ENCODE measurements at regions not wholly inside any gene's neighbourhood (a gene's known extent, or its start where the extent isn't known, plus 50 kb on each side); places are given as distances from the start of the nearest gene placed in this dataset.

- H3K79me2 ChIP-seq (ENCODE audit: control insufficient read depth, low read length): no peaks in the 10 kb centered on the region
- no peaks in the 10 kb centered on the region for H4K20me1 ChIP-seq (ENCODE audit: control insufficient read depth, insufficient read depth, low read depth, low read length)
- no peaks in the 10 kb centered on the region for H3F3A ChIP-seq (ENCODE audit: control insufficient read depth, insufficient read depth)
- H3K9me2 ChIP-seq (replicated peaks; ENCODE audit: control insufficient read depth, low read length): no peaks in the 10 kb centered on the region
- H3K27me3 ChIP-seq (ENCODE audit: control insufficient read depth, low read length): no peaks in the 10 kb centered on the region
- no peak overlapping the region for H3K27ac ChIP-seq (ENCODE audit: low read depth, low read length)
- H3K4me2 ChIP-seq (ENCODE audit: low read length): no peak overlapping the region
- H3K36me3 ChIP-seq (ENCODE audit: control insufficient read depth, low read length): no peaks in the 10 kb centered on the region
- no peaks in the 10 kb centered on the region for H3K4me1 ChIP-seq (ENCODE audit: control insufficient read depth, low read length)
- TF ChIP-seq CTCF (IDR thresholded peaks at IDR 0.05; ENCODE audit: low read depth, low read length, poor library complexity, severe bottlenecking) (no peak), EZH2phosphoT487 (IDR thresholded peaks at IDR 0.05; ENCODE audit: borderline replicate concordance, low read length) (no peak)
- H3K9me3 ChIP-seq (ENCODE audit: control insufficient read depth, insufficient read depth, low read length): no peaks in the 10 kb centered on the region
- no peak overlapping the region for H3K4me3 ChIP-seq (ENCODE audit: low read length)
Measured at GRCh38 chr5:65085516-65085850, 316.8 kb downstream of the CWC27 start.

DNA sequence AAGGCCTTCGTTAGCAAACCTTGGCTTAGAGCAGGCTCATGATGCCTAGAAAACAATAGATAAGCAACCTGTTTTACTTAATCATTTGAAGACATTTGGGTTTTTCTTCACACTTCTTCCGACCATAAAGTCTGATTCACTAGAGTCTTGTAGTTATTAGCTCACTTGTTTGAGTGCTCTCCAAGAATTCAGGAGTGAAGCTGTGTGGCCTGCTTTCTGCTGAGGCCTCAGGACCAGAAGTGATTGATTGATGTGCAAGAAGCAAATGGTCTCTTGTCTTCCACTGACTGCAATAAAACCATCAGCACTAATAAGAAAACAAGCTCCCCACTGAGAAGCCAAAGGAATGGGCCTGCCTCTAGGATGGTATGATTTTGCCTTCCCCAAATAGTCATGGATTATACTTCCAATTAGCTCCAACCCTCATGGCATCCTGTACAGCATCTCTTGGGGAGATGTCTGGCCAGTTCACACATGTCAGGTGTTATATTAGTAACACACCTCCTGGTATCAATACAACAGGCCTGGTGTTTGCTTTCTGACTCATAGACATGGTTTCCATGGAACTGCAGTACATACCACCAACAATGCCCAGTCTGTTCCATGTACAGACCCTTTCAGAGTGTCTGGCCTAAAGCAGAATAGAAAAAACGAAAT, 317.6 kb downstream of the CWC27 start:
- no peak overlapping the region for H3K27ac ChIP-seq (ENCODE audit: low read depth, low read length)
- H3F3A ChIP-seq (ENCODE audit: control insufficient read depth, insufficient read depth): no peaks in the 10 kb centered on the region
- no peaks in the 10 kb centered on the region for H3K79me2 ChIP-seq (ENCODE audit: control insufficient read depth, low read length)
- H3K27me3 ChIP-seq (ENCODE audit: control insufficient read depth, low read length): no peaks in the 10 kb centered on the region
- no peaks in the 10 kb centered on the region for H3K9me2 ChIP-seq (replicated peaks; ENCODE audit: control insufficient read depth, low read length)
- no peak overlapping the region for H3K4me2 ChIP-seq (ENCODE audit: low read length)
- H4K20me1 ChIP-seq (ENCODE audit: control insufficient read depth, insufficient read depth, low read depth, low read length): no peaks in the 10 kb centered on the region
- no peak overlapping the region for H3K4me3 ChIP-seq (ENCODE audit: low read length)
- H3K36me3 ChIP-seq (ENCODE audit: control insufficient read depth, low read length): no peaks in the 10 kb centered on the region
- no peak for TF ChIP-seq CTCF (IDR thresholded peaks at IDR 0.05; ENCODE audit: low read depth, low read length, poor library complexity, severe bottlenecking)
- TF ChIP-seq EZH2phosphoT487 (IDR thresholded peaks at IDR 0.05; ENCODE audit: borderline replicate concordance, low read length): no peak
- H3K4me1 ChIP-seq (ENCODE audit: control insufficient read depth, low read length): no peaks in the 10 kb centered on the region
- H3K9me3 ChIP-seq (ENCODE audit: control insufficient read depth, insufficient read depth, low read length): peaks cover 4% of the 10 kb centered on the region; the same call in 1 of the 2 replicates

DNA sequence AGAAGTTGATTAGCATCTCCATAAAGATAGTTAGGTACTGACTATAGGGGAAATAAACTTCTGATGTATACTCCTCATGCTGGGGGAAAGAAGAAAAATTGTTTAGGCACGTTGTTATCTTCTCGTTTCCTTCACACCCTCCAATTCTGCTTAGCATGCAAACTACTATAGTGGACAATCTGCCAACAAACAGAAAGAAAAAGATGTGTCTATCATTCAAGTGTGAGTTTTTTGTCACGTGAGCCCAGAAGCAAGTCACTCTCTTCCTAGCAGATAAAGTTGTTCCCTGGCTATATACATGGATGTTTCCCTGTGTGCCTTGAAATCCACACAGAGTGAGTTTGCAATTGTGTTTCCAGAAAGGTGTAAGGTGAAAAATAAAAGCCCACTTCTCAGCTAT, 318.4 kb downstream of the CWC27 start:
- H3K4me1 ChIP-seq (ENCODE audit: control insufficient read depth, low read length): no peaks in the 10 kb centered on the region
- H3K4me2 ChIP-seq (ENCODE audit: low read length): no peak overlapping the region
- no peak overlapping the region for H3K4me3 ChIP-seq (ENCODE audit: low read length)
- H3K9me3 ChIP-seq (ENCODE audit: control insufficient read depth, insufficient read depth, low read length): peaks cover 4% of the 10 kb centered on the region; the same call in 1 of the 2 replicates
- H3K27me3 ChIP-seq (ENCODE audit: control insufficient read depth, low read length): no peaks in the 10 kb centered on the region
- H4K20me1 ChIP-seq (ENCODE audit: control insufficient read depth, insufficient read depth, low read depth, low read length): no peaks in the 10 kb centered on the region
- no peak overlapping the region for H3K27ac ChIP-seq (ENCODE audit: low read depth, low read length)
- H3F3A ChIP-seq (ENCODE audit: control insufficient read depth, insufficient read depth): no peaks in the 10 kb centered on the region
- no peaks in the 10 kb centered on the region for H3K36me3 ChIP-seq (ENCODE audit: control insufficient read depth, low read length)
- H3K79me2 ChIP-seq (ENCODE audit: control insufficient read depth, low read length): no peaks in the 10 kb centered on the region
- H3K9me2 ChIP-seq (replicated peaks; ENCODE audit: control insufficient read depth, low read length): no peaks in the 10 kb centered on the region
- TF ChIP-seq CTCF (IDR thresholded peaks at IDR 0.05; ENCODE audit: low read depth, low read length, poor library complexity, severe bottlenecking): no peak
- TF ChIP-seq EZH2phosphoT487 (IDR thresholded peaks at IDR 0.05; ENCODE audit: borderline replicate concordance, low read length): no peak
